HepG2 (cell line): ENCODE measurements at regions not wholly inside any gene's neighbourhood (a gene's known extent, or its start where the extent isn't known, plus 50 kb on each side); places are given as distances from the start of the nearest gene placed in this dataset.

ENCODE experiments used
- ATAC-seq: fragments of 200-7000 bp; cut with Tn5 transposase; 3 replicates; pipeline ENCODE4 v1.9.1; 2020; ENCODE audit warnings: mild to moderate bottlenecking, moderate library complexity
- BruUV-seq: library from RNA; stranded (reverse); fragments of 400-500 nt; replicated peaks from 2 replicates; lab custom pipeline; 2021; lab: Mats Ljungman, UMichigan
- CTCF ChIA-PET: fragments of 300-600 bp; formaldehyde crosslinking; extraction: SDS; loops from one replicate; lab custom pipeline; 2021; ENCODE audit warnings: low total read pairs, inconsistent platforms, low intra/inter-chr PET ratio; lab: Yijun Ruan, JAX
- POLR2A ChIA-PET: fragments of 350-600 bp; sonication (Branson Sonifier 250); formaldehyde crosslinking; loops from one replicate; lab custom pipeline; 2020; ENCODE audit warnings: antibody characterized with exemption, inconsistent platforms; lab: Yijun Ruan, JAX
- DNase-seq: peaks from one replicate; pipeline ENCODE4 v3.0.0-alpha.2; 2015; ENCODE audit warnings: low spot score
- FAIRE-seq: peaks from 3 replicates; lab custom pipeline; 2011; peaks lifted over from hg19 to GRCh38; lab: Jason Lieb, UNC
- H2AFZ ChIP-seq: one replicate; pipeline ENCODE4 v1.6.1; 2011; ENCODE audit warnings: low read length, inconsistent platforms
- H3K27ac ChIP-seq: fragments of 300-600 bp; 3 replicates; pipeline ENCODE4 v1.8.0; 2011; ENCODE audit warnings: mixed run types, mild to moderate bottlenecking, mixed read lengths, low read length, inconsistent platforms; ENCODE audit not compliant: insufficient read depth; ENCODE audit errors: extremely low read length
- H3K27me3 ChIP-seq, 2 experiments: fragments of 200-600 bp in 1 of 2; 2 replicates in 1 of 2; 3 replicates in 1 of 2; pipeline versions ENCODE4 v1.6.0 to v1.8.0; 2011; ENCODE audit warnings: low read length in 2 of 2, mild to moderate bottlenecking in 2 of 2, moderate library complexity in 2 of 2, inconsistent platforms in 1 of 2; ENCODE audit not compliant: insufficient read depth in 2 of 2, control insufficient read depth in 1 of 2
- H3K36me3 ChIP-seq, 2 experiments: fragments of 200-600 bp in 1 of 2; replicated peaks in 1 of 2; 2 replicates in 1 of 2; 3 replicates in 1 of 2; pipeline versions ENCODE4 v1.5.1 to v1.8.0; 2011; ENCODE audit warnings: low read length in 2 of 2, inconsistent platforms in 1 of 2; ENCODE audit not compliant: insufficient read depth in 2 of 2, control insufficient read depth in 1 of 2
- H3K4me1 ChIP-seq: 2 replicates; pipeline ENCODE4 v1.5.1; 2012; ENCODE audit warnings: low read length, inconsistent platforms; ENCODE audit not compliant: insufficient read depth
- H3K4me2 ChIP-seq: 2 replicates; pipeline ENCODE4 v1.6.0; 2011; ENCODE audit warnings: low read depth, low read length, inconsistent platforms
- H3K4me3 ChIP-seq, 3 experiments: fragments of 200-600 bp in 1 of 3; sonication (generic), shearing (Covaris generic) in 1 of 3; replicated peaks in 1 of 3; 2 replicates each; pipeline ENCODE4 v1.5.1; 2011 to 2016; ENCODE audit warnings: low read length in 3 of 3, inconsistent platforms in 2 of 3, low read depth in 2 of 3, mild to moderate bottlenecking in 2 of 3, control low read depth in 1 of 3, mixed read lengths in 1 of 3; ENCODE audit not compliant: insufficient read depth in 1 of 3
- H3K79me2 ChIP-seq: one replicate; pipeline ENCODE4 v1.6.1; 2011; ENCODE audit warnings: low read length, inconsistent platforms; ENCODE audit not compliant: insufficient read depth
- H3K9ac ChIP-seq: 2 replicates; pipeline ENCODE4 v1.6.0; 2011; ENCODE audit warnings: mild to moderate bottlenecking, low read depth, low read length, inconsistent platforms; ENCODE audit not compliant: insufficient read depth
- H3K9me3 ChIP-seq: 2 replicates; pipeline ENCODE4 v1.5.1; 2012; ENCODE audit warnings: mild to moderate bottlenecking, low read length
- H4K20me1 ChIP-seq: 2 replicates; pipeline ENCODE4 v1.6.0; 2011; ENCODE audit warnings: inconsistent platforms, mild to moderate bottlenecking, low read length, moderate library complexity; ENCODE audit not compliant: insufficient read depth
- HMGA1 ChIP-seq: sonication (generic); formaldehyde crosslinking; conservative IDR thresholded peaks from 2 replicates; pipeline ENCODE4 v1.4.0; 2020; ENCODE audit warnings: missing genetic modification reagents
- HNRNPL ChIP-seq: fragments of 200-400 bp; formaldehyde crosslinking; IDR thresholded peaks from 2 replicates; pipeline ENCODE4 v1.6.1; 2017; ENCODE audit warnings: mild to moderate bottlenecking, low read depth, low read length
- KAT8 ChIP-seq: IDR thresholded peaks from 2 replicates; pipeline ENCODE4 v1.6.1; 2016; ENCODE audit warnings: missing genetic modification reagents, missing compliant biosample characterization
- MBD4 ChIP-seq: IDR thresholded peaks from 2 replicates; pipeline ENCODE4 v1.6.1; 2012; ENCODE audit warnings: low read length, inconsistent platforms, borderline replicate concordance
- MTA1 ChIP-seq: sonication (generic); formaldehyde crosslinking; IDR thresholded peaks from 2 replicates; pipeline ENCODE4 v1.4.0; 2020; ENCODE audit warnings: missing genetic modification reagents, mild to moderate bottlenecking, borderline replicate concordance
- RAD51 ChIP-seq: fragments of 450-650 bp; IDR thresholded peaks from 2 replicates; pipeline ENCODE4 v1.6.1; 2016; ENCODE audit warnings: borderline replicate concordance
- REPIN1 ChIP-seq: sonication (generic); formaldehyde crosslinking; IDR thresholded peaks from 2 replicates; pipeline ENCODE4 v1.8.0; 2022; ENCODE audit warnings: missing genetic modification reagents, low read depth, mild to moderate bottlenecking, borderline replicate concordance
- RNF219 ChIP-seq: sonication (generic); formaldehyde crosslinking; IDR thresholded peaks from 2 replicates; pipeline ENCODE4 v1.5.0; 2020; ENCODE audit warnings: mild to moderate bottlenecking, missing genetic modification reagents
- STAG1 ChIP-seq: sonication (generic); formaldehyde crosslinking; IDR thresholded peaks from 2 replicates; pipeline ENCODE4 v1.4.0; 2020; ENCODE audit warnings: missing genetic modification reagents
- ZBTB44 ChIP-seq: sonication (generic); formaldehyde crosslinking; IDR thresholded peaks from 2 replicates; pipeline ENCODE4 v1.4.0; 2020; ENCODE audit warnings: missing genetic modification reagents
- ZNF570 ChIP-seq: sonication (generic); formaldehyde crosslinking; IDR thresholded peaks from 2 replicates; pipeline ENCODE4 v1.4.0; 2020; ENCODE audit warnings: mild to moderate bottlenecking, missing genetic modification reagents, borderline replicate concordance
- ZNF597 ChIP-seq: sonication (generic); formaldehyde crosslinking; IDR thresholded peaks from 2 replicates; pipeline ENCODE4 v1.5.0; 2020; ENCODE audit warnings: missing genetic modification reagents
- ZNF670 ChIP-seq: sonication (generic); formaldehyde crosslinking; IDR thresholded peaks from 2 replicates; pipeline ENCODE4 v1.8.0; 2022; ENCODE audit warnings: mild to moderate bottlenecking, missing genetic modification reagents, borderline replicate concordance
- WGBS: methylation state at CpG from one replicate; pipeline ENCODE4 v1.1.6; 2017; ENCODE audit warnings: low lambda C conversion rate; 5-methylcytosine and 5-hydroxymethylcytosine counted together
- in situ Hi-C: cut with HindIII; loops from 2 replicates; pipeline ENCODE4 v1.10.0; 2017; ENCODE audit warnings: low pct_unique_long_range_greater_than_20kb; ENCODE audit not compliant: extremely low pct_ligation_motif_present
- intact Hi-C: fragments of 100-400 bp; cut with micrococcal nuclease; formaldehyde crosslinking; loops from one replicate; pipeline ENCODE4 v1.10.0; 2022; ENCODE audit not compliant: unreplicated experiment

GRCh38 chr3:170740285-170740684 lies 129.7 kb downstream of the RPL22L1 start:
- TF ChIP-seq KAT8 (CRISPR knock-in tag): no peak
- TF ChIP-seq RAD51: no peak
- TF ChIP-seq HMGA1 (CRISPR knock-in tag): no peak
- no peak for TF ChIP-seq RNF219 (CRISPR knock-in tag)
- TF ChIP-seq STAG1 (CRISPR knock-in tag): no peak
- TF ChIP-seq MBD4: no peak
- no peak for TF ChIP-seq ZNF670 (CRISPR knock-in tag)
- Histone ChIP-seq H3K4me2 (no peak overlapping the region), H3K36me3 (no peaks in the 10 kb centered on the region), H3K79me2 (no peaks in the 10 kb centered on the region), H4K20me1 (no peaks in the 10 kb centered on the region), H3K9me3 (no peaks in the 10 kb centered on the region), H3K9ac (no peak overlapping the region), H3K4me3 (no peak overlapping the region), H3K27me3 (no peaks in the 10 kb centered on the region; a peak in 2 of 5 replicates), H3K27ac (no peak overlapping the region), H2AFZ (no peak overlapping the region), H3K4me1 (no peaks in the 10 kb centered on the region)
- no peak for DNase-seq
- CTCF ChIA-PET: no interaction called here
- intact Hi-C loops: no loop called here
- FAIRE-seq: no peak
- ATAC-seq: no peak
- POLR2A ChIA-PET: no interaction called here
- WGBS: 7% methylated on average over 3 of the region's 3 CpGs
- no TSS peak for BruUV-seq
- in situ Hi-C loops: no loop called here

- H3K9me3 ChIP-seq: no peaks in the 10 kb centered on the region
- intact Hi-C loops (no loop called here), in situ Hi-C loops (no loop called here)
- no peak for DNase-seq
- CTCF ChIA-PET: no interaction called here
- no TSS peak for BruUV-seq
- ATAC-seq: no peak
- no peak overlapping the region for H2AFZ ChIP-seq
- H3K27ac ChIP-seq: no peak overlapping the region
- H3K79me2 ChIP-seq: no peaks in the 10 kb centered on the region
- POLR2A ChIA-PET: no interaction called here
- no peak overlapping the region for H3K4me3 ChIP-seq
- no peaks in the 10 kb centered on the region for H3K36me3 ChIP-seq
- FAIRE-seq: no peak
- H3K27me3 ChIP-seq: no peaks in the 10 kb centered on the region; a peak in 2 of 5 replicates
- no peaks in the 10 kb centered on the region for H4K20me1 ChIP-seq
- no peak overlapping the region for H3K4me2 ChIP-seq
- WGBS: 5% methylated on average over 4 of the region's 4 CpGs
- H3K4me1 ChIP-seq: no peaks in the 10 kb centered on the region
- H3K9ac ChIP-seq: no peak overlapping the region
- TF ChIP-seq ZNF570: no peak
- no peak for TF ChIP-seq MTA1
- TF ChIP-seq ZNF597 (CRISPR knock-in tag): no peak
- no peak for TF ChIP-seq REPIN1 (CRISPR knock-in tag)
- TF ChIP-seq ZBTB44 (CRISPR knock-in tag): no peak
- no peak for TF ChIP-seq HNRNPL
These were observed 130.6 kb downstream of the RPL22L1 start for GRCh38 chr3:170739410-170739809.
